Neutrophil (primary cell): ENCODE measurements at regions not wholly inside any gene's neighbourhood (a gene's known extent, or its start where the extent isn't known, plus 50 kb on each side); places are given as distances from the start of the nearest gene placed in this dataset.

Experiments
- H3K27ac ChIP-seq: fragments of 200-600 bp; sonication (generic); 2 replicates; pipeline ENCODE4 v1.5.1; 2016; ENCODE audit warnings: mild to moderate bottlenecking, moderate library complexity
- H3K27me3 ChIP-seq: fragments of 200-600 bp; sonication (generic); 2 replicates; pipeline ENCODE4 v1.6.0; 2016; ENCODE audit warnings: mild to moderate bottlenecking
- H3K36me3 ChIP-seq: fragments of 200-600 bp; sonication (generic); 2 replicates; pipeline ENCODE4 v1.5.1; 2017
- H3K4me1 ChIP-seq, 2 experiments: fragments of 200-600 bp in 1 of 2; sonication (generic) in 1 of 2; 1 replicate in 1 of 2; 2 replicates in 1 of 2; pipeline versions ENCODE4 v1.5.1 to v1.6.1; 2013 to 2016; ENCODE audit warnings: low read depth in 1 of 2, low read length in 1 of 2, mild to moderate bottlenecking in 1 of 2, moderate library complexity in 1 of 2; ENCODE audit not compliant: control insufficient read depth in 1 of 2, insufficient read depth in 1 of 2
- H3K4me3 ChIP-seq, 2 experiments: fragments of 200-600 bp in 1 of 2; sonication (generic) in 1 of 2; 1 replicate in 1 of 2; 2 replicates in 1 of 2; pipeline ENCODE4 v1.5.1; 2013 to 2016; ENCODE audit warnings: low read depth in 1 of 2, low read length in 1 of 2, mild to moderate bottlenecking in 1 of 2, moderate library complexity in 1 of 2
- H3K9me3 ChIP-seq: fragments of 200-600 bp; sonication (generic); 2 replicates; pipeline ENCODE4 v1.5.1; 2016
- TF ChIP-seq, protein P1 (sequence below): fragments of 200-600 bp; sonication (generic); IDR thresholded peaks from 2 replicates; pipeline ENCODE4 v1.5.1; 2016; ENCODE audit warnings: antibody characterized with exemption

DNA sequence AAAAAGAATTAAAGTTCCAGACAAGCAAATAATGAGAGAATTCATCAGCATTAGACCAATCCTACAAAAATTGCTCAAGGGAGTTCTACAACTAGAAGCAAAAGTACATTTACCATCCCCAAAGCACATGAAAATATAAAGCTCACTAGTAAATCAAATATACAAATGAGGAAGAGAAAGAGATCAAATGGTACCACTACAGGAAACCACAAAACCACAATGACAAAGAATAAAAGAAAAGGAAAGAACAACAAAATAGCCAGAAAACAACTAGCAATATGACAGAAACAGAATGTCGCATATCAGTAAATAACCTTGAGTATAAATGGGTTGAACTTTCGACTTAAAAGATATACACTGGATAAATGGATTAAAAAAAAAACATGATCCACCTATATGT is 739.0 kb downstream of the DTWD2 start:
- Histone ChIP-seq H3K36me3 (no peaks in the 10 kb centered on the region), H3K9me3 (peaks cover 6% of the 10 kb centered on the region), H3K27me3 (no peaks in the 10 kb centered on the region), H3K4me1 (no peaks in the 10 kb centered on the region), H3K4me3 (no peak overlapping the region), H3K27ac (no peak overlapping the region)
- TF ChIP-seq, protein P1, sequence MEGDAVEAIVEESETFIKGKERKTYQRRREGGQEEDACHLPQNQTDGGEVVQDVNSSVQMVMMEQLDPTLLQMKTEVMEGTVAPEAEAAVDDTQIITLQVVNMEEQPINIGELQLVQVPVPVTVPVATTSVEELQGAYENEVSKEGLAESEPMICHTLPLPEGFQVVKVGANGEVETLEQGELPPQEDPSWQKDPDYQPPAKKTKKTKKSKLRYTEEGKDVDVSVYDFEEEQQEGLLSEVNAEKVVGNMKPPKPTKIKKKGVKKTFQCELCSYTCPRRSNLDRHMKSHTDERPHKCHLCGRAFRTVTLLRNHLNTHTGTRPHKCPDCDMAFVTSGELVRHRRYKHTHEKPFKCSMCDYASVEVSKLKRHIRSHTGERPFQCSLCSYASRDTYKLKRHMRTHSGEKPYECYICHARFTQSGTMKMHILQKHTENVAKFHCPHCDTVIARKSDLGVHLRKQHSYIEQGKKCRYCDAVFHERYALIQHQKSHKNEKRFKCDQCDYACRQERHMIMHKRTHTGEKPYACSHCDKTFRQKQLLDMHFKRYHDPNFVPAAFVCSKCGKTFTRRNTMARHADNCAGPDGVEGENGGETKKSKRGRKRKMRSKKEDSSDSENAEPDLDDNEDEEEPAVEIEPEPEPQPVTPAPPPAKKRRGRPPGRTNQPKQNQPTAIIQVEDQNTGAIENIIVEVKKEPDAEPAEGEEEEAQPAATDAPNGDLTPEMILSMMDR: no peak

DNA sequence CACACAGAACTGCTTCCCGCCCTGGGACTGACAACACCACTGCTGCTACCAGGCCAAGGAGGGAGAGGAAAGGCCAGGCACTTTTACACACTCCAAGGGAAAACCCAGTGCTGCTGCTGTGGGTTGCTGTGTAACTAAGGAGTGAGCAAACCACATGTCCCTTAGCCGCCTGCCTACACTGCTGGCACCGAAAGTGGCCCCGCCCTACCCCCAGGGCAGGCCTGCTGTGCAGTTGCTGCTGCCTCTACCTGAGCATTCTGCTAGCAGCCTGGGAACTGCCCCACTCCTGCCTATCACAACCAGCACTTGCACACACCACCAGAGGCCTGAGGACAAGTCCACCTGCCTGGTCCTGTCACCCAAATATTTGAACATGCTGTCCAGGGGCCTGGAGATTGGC is 740.9 kb downstream of the DTWD2 start:
- TF ChIP-seq, protein P1: no peak
- no peak overlapping the region for H3K4me3 ChIP-seq
- no peaks in the 10 kb centered on the region for H3K27me3 ChIP-seq
- no peak overlapping the region for H3K27ac ChIP-seq
- no peaks in the 10 kb centered on the region for H3K4me1 ChIP-seq
- peaks cover 6% of the 10 kb centered on the region for H3K9me3 ChIP-seq
- no peaks in the 10 kb centered on the region for H3K36me3 ChIP-seq

DNA sequence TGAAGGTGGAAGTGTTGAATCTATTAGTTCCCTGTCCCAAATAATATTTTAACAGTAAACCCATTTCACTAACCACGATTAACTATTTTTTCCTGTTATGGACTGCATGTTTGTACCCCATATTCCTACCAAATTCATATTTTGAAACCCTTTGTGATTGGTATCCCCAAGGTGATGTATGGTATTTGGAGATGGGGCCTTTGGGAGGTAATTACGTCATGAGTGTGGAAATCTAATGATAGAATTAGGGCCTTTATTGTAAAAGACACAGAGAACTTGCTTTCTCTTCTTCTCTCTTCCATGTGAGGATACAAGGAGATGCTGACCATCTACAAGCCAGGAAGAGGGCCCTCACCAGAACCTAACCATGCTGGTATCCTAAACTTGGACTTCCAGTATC is 744.7 kb downstream of the DTWD2 start:
- peaks cover 6% of the 10 kb centered on the region for H3K9me3 ChIP-seq
- TF ChIP-seq, protein P1: no peak

DNA sequence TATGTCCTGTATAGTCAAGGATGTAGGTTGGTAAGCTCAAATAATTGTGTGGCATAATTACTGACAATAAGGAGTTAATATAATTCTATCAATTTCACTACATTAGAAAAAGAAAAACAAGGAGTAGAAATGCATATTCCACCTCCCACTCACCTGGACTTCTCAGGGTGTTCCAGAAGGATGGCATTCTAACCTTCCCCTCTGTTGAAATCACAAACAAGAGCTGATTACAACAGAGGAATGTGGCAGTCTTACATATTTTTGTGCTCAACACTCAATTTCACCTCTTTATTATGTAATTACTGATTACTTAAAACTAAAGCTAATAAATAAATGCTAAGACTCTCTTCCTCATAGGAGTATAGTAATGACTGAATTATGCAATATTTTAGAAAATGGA is 745.3 kb downstream of the DTWD2 start:
- TF ChIP-seq, protein P1: no peak
- H3K36me3 ChIP-seq: no peaks in the 10 kb centered on the region
- peaks cover 6% of the 10 kb centered on the region for H3K9me3 ChIP-seq
- H3K27me3 ChIP-seq: no peaks in the 10 kb centered on the region
- H3K4me1 ChIP-seq: no peaks in the 10 kb centered on the region
- H3K4me3 ChIP-seq: no peak overlapping the region
- H3K27ac ChIP-seq: no peak overlapping the region

More for the DNA sequence above, 744.7 kb downstream of the DTWD2 start:
- no peaks in the 10 kb centered on the region for H3K4me1 ChIP-seq
- H3K27ac ChIP-seq: no peak overlapping the region
- no peak overlapping the region for H3K4me3 ChIP-seq
- no peaks in the 10 kb centered on the region for H3K36me3 ChIP-seq
- H3K27me3 ChIP-seq: no peaks in the 10 kb centered on the region

DNA sequence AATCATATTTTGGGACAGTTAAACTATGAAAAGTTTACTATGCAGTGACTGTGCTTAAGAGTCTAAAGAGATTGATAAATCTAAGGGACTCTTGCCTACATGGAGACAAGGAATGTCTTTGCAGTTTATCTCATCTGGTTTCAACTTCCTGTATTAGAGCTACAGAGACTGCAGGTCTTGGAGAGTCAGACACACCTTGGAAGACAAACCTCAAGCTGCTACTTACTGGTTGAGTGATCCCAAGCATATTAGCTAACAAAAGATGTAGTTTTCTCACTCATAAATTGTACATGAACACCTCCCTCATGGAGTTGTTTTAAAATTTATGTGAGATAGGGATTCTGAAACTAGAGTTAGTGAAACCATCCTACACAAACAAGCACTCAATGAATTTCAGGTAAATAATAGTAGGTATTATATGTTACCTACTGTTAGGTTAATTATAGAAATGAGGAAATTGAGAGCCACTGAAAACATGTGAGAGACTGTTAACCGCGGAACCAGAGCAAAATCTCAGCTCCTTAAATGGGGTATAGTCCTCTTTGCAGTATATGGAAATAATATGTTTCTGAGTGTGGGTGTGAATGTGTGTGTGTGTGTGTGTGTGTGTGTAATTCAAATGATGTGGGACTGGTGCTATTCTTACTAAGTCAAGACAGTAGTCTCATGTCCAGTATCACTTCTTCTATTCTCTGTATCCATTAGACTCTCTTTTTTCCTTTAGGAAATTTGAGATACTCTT is 752.1 kb downstream of the DTWD2 start:
- Histone ChIP-seq H3K4me1 (no peaks in the 10 kb centered on the region), H3K27me3 (no peaks in the 10 kb centered on the region), H3K4me3 (no peak overlapping the region), H3K9me3 (no peaks in the 10 kb centered on the region), H3K36me3 (no peaks in the 10 kb centered on the region), H3K27ac (no peak overlapping the region)
- TF ChIP-seq, protein P1: no peak
